WTC11 (cell line): ENCODE measurements at regions not wholly inside any gene's neighbourhood (a gene's known extent, or its start where the extent isn't known, plus 50 kb on each side); places are given as distances from the start of the nearest gene placed in this dataset.

Experiments used
- ATAC-seq: fragments of 200-7000 bp; cut with Tn5 transposase; 2 replicates; pipeline ENCODE4 v1.10.0; 2021; ENCODE audit warnings: mild to moderate bottlenecking, moderate library complexity
- CTCF ChIA-PET: fragments of 300-600 bp; sonication (Branson Sonifier 250); formaldehyde crosslinking; loops from one replicate; lab custom pipeline; 2021; ENCODE audit warnings: antibody characterized with exemption; lab: Charles Lee
- POLR2A ChIA-PET: fragments of 350-600 bp; sonication (Branson Sonifier 250); formaldehyde crosslinking; loops from one replicate; lab custom pipeline; 2021; ENCODE audit warnings: antibody characterized with exemption; lab: Charles Lee
- DNase-seq: peaks from one replicate; pipeline ENCODE4 v3.0.0; 2021; ENCODE audit warnings: low spot score
- H3K27ac Mint-ChIP-seq: 2 replicates; pipeline ENCODE4 v1.8.0; 2021; ENCODE audit warnings: mixed read lengths
- H3K27me3 Mint-ChIP-seq: 2 replicates; pipeline ENCODE4 v1.8.0; 2021; ENCODE audit warnings: low read depth, mild to moderate bottlenecking, moderate library complexity, mixed read lengths
- H3K36me3 Mint-ChIP-seq: 2 replicates; pipeline ENCODE4 v1.8.0; 2021; ENCODE audit warnings: mixed read lengths
- H3K4me1 Mint-ChIP-seq: 2 replicates; pipeline ENCODE4 v1.8.0; 2022; ENCODE audit warnings: mixed read lengths
- H3K4me3 Mint-ChIP-seq: 2 replicates; pipeline ENCODE4 v1.8.0; 2021; ENCODE audit warnings: mild to moderate bottlenecking, moderate library complexity, mixed read lengths
- H3K9me3 Mint-ChIP-seq: 2 replicates; pipeline ENCODE4 v1.8.0; 2021; ENCODE audit warnings: mixed read lengths
- CREB1 ChIP-seq: sonication (generic); formaldehyde crosslinking; IDR thresholded peaks from 2 replicates; pipeline ENCODE4 v1.8.0; 2023; ENCODE audit warnings: mild to moderate bottlenecking, missing genetic modification reagents
- GTF2I ChIP-seq: fragments of 250-450 bp; sonication (Bioruptor Pico); conservative IDR thresholded peaks from 2 replicates; pipeline ENCODE4 v1.4.0; 2021; ENCODE audit warnings: mild to moderate bottlenecking
- HMGA2 ChIP-seq: fragments of 250-450 bp; sonication (Bioruptor Pico); IDR thresholded peaks from 2 replicates; pipeline ENCODE4 v1.4.0; 2021; ENCODE audit warnings: mild to moderate bottlenecking, moderate library complexity
- JUN ChIP-seq: sonication (generic); formaldehyde crosslinking; IDR thresholded peaks from 2 replicates; pipeline ENCODE4 v1.8.0; 2023; ENCODE audit warnings: mild to moderate bottlenecking, missing genetic modification reagents
- NFATC4 ChIP-seq: fragments of 250-450 bp; sonication (Bioruptor Pico); IDR thresholded peaks from 2 replicates; pipeline ENCODE4 v1.9.0; 2021; ENCODE audit warnings: mild to moderate bottlenecking
- NFE2L1 ChIP-seq: sonication (generic); formaldehyde crosslinking; IDR thresholded peaks from 2 replicates; pipeline ENCODE4 v1.8.1; 2023; ENCODE audit warnings: missing genetic modification reagents
- SMAD3 ChIP-seq: sonication (generic); formaldehyde crosslinking; IDR thresholded peaks from 2 replicates; pipeline ENCODE4 v1.8.0; 2022; ENCODE audit warnings: missing genetic modification reagents, mild to moderate bottlenecking, borderline replicate concordance
- TEAD1 ChIP-seq: sonication (generic); formaldehyde crosslinking; IDR thresholded peaks from 2 replicates; pipeline ENCODE4 v1.8.0; 2022; ENCODE audit warnings: mild to moderate bottlenecking, missing genetic modification reagents
- ZNF219 ChIP-seq: sonication (generic); formaldehyde crosslinking; IDR thresholded peaks from 2 replicates; pipeline ENCODE4 v1.8.0; 2023; ENCODE audit warnings: missing genetic modification reagents, mild to moderate bottlenecking, borderline replicate concordance
- ZNF263 ChIP-seq: sonication (generic); formaldehyde crosslinking; IDR thresholded peaks from 2 replicates; pipeline ENCODE4 v1.8.1; 2022; ENCODE audit warnings: low read depth, mild to moderate bottlenecking, moderate library complexity, missing genetic modification reagents
- ZNF317 ChIP-seq: sonication (generic); formaldehyde crosslinking; IDR thresholded peaks from 2 replicates; pipeline ENCODE4 v1.8.1; 2023; ENCODE audit warnings: low read depth, mild to moderate bottlenecking, moderate library complexity, missing genetic modification reagents, borderline replicate concordance
- TF ChIP-seq, protein P1 (sequence below): sonication (generic); formaldehyde crosslinking; IDR thresholded peaks from 2 replicates; pipeline ENCODE4 v1.8.1; 2023; ENCODE audit warnings: mild to moderate bottlenecking, missing genetic modification reagents, moderate library complexity
- TF ChIP-seq, protein P2 (sequence below): fragments of 250-450 bp; sonication (Bioruptor Pico); IDR thresholded peaks from 2 replicates; pipeline ENCODE4 v2.1.2; 2022; ENCODE audit warnings: mild to moderate bottlenecking, moderate library complexity
- TF ChIP-seq, protein P3 (sequence below): sonication (generic); formaldehyde crosslinking; IDR thresholded peaks from 2 replicates; pipeline ENCODE4 v1.8.0; 2022; ENCODE audit warnings: mild to moderate bottlenecking, missing genetic modification reagents
- TF ChIP-seq, protein P4 (sequence below): sonication (generic); formaldehyde crosslinking; IDR thresholded peaks from 2 replicates; pipeline ENCODE4 v1.8.0; 2022; ENCODE audit warnings: missing genetic modification reagents
- TF ChIP-seq, protein P5 (sequence below): sonication (generic); formaldehyde crosslinking; IDR thresholded peaks from 2 replicates; pipeline ENCODE4 v1.8.1; 2023; ENCODE audit warnings: mild to moderate bottlenecking, missing genetic modification reagents
- TF ChIP-seq, protein P6 (sequence below): sonication (generic); formaldehyde crosslinking; IDR thresholded peaks from 2 replicates; pipeline ENCODE4 v1.8.0; 2023; ENCODE audit warnings: mild to moderate bottlenecking, missing genetic modification reagents
- TF ChIP-seq, protein P7 (sequence below): sonication (generic); formaldehyde crosslinking; IDR thresholded peaks from 2 replicates; pipeline ENCODE4 v1.8.1; 2023; ENCODE audit warnings: mild to moderate bottlenecking, missing genetic modification reagents, borderline replicate concordance

DNA sequence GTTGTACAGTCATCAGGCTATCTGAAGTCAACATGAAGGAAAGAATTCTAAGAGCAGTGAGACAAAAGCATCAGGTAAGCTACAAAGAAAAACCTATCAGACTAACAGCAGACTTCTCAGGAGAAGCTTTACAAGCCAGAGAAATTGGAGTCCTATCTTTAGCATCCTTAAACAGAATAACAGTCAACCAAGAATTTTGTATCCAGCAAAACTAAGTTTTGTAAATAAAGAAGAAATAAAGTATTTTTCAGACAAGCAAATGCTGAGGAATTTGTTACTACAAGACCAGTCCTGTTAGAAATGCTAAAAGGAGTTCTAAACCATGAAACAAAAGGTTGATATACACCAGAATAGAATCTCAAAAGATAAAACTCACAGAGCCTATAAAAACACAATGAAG, 501.2 kb downstream of the ZNF608 start:
- H3K36me3 Mint-ChIP-seq: peaks cover 75% of the 10 kb centered on the region
- no peak for ATAC-seq
- ChIA-PET CTCF (no interaction called here), POLR2A (no interaction called here)
- no peak overlapping the region for H3K4me3 Mint-ChIP-seq
- no peak overlapping the region for H3K27ac Mint-ChIP-seq
- peaks cover 4% of the 10 kb centered on the region; the same call in 1 of the 2 replicates for H3K4me1 Mint-ChIP-seq
- DNase-seq: no peak
- H3K9me3 Mint-ChIP-seq: peaks cover 68% of the 10 kb centered on the region
- H3K27me3 Mint-ChIP-seq: no peaks in the 10 kb centered on the region; the same call in 1 of the 2 replicates
- TF ChIP-seq ZNF317: peak; percentile 60; the same call in 1 of the 2 replicates
- TF ChIP-seq, protein P1, sequence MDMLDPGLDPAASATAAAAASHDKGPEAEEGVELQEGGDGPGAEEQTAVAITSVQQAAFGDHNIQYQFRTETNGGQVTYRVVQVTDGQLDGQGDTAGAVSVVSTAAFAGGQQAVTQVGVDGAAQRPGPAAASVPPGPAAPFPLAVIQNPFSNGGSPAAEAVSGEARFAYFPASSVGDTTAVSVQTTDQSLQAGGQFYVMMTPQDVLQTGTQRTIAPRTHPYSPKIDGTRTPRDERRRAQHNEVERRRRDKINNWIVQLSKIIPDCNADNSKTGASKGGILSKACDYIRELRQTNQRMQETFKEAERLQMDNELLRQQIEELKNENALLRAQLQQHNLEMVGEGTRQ (CRISPR knock-in tag): no peak

DNA sequence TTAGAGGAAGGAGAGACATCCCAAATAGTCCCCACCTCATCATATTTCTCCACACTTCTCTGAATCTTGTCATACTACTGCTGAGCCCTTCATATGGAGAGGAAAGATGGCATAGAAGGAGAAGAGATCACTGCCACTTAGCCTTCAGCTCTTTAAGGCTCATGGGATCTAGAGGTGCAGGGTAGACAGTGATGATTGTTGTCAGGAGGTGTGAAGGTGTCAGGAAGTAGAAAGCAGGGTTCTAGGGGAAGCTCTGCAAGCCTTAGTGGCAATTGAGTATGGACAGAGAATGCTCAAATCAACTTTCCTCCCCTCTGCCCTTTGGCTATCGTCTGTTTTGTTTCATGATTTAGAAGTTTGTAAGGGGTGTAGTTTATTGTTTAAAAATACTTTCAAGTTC, 505.7 kb downstream of the ZNF608 start:
- Mint-ChIP-seq H3K9me3 (peaks cover 35% of the 10 kb centered on the region), H3K4me1 (peaks cover 32% of the 10 kb centered on the region), H3K36me3 (peaks cover 42% of the 10 kb centered on the region), H3K27me3 (peaks cover 5% of the 10 kb centered on the region; the same call in 1 of the 2 replicates), H3K27ac (no peak overlapping the region), H3K4me3 (no peak overlapping the region)
- POLR2A ChIA-PET: no interaction called here
- CTCF ChIA-PET: no interaction called here
- ATAC-seq (no peak), DNase-seq (no peak)
- TF ChIP-seq, protein P2, sequence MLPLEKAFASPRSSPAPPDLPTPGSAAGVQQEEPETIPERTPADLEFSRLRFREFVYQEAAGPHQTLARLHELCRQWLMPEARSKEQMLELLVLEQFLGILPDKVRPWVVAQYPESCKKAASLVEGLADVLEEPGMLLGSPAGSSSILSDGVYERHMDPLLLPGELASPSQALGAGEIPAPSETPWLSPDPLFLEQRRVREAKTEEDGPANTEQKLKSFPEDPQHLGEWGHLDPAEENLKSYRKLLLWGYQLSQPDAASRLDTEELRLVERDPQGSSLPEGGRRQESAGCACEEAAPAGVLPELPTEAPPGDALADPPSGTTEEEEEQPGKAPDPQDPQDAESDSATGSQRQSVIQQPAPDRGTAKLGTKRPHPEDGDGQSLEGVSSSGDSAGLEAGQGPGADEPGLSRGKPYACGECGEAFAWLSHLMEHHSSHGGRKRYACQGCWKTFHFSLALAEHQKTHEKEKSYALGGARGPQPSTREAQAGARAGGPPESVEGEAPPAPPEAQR (CRISPR knock-in tag): no peak
- TF ChIP-seq SMAD3 (CRISPR knock-in tag) (no peak), NFE2L1 (CRISPR knock-in tag) (no peak), GTF2I (CRISPR knock-in tag) (no peak), NFATC4 (no peak), TEAD1 (CRISPR knock-in tag) (no peak), ZNF219 (CRISPR knock-in tag) (no peak), CREB1 (CRISPR knock-in tag) (no peak), JUN (no peak), HMGA2 (CRISPR knock-in tag) (no peak), ZNF263 (CRISPR knock-in tag) (no peak)
- TF ChIP-seq, protein P3, sequence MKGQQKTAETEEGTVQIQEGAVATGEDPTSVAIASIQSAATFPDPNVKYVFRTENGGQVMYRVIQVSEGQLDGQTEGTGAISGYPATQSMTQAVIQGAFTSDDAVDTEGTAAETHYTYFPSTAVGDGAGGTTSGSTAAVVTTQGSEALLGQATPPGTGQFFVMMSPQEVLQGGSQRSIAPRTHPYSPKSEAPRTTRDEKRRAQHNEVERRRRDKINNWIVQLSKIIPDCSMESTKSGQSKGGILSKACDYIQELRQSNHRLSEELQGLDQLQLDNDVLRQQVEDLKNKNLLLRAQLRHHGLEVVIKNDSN (CRISPR knock-in tag): no peak
- TF ChIP-seq, protein P4, sequence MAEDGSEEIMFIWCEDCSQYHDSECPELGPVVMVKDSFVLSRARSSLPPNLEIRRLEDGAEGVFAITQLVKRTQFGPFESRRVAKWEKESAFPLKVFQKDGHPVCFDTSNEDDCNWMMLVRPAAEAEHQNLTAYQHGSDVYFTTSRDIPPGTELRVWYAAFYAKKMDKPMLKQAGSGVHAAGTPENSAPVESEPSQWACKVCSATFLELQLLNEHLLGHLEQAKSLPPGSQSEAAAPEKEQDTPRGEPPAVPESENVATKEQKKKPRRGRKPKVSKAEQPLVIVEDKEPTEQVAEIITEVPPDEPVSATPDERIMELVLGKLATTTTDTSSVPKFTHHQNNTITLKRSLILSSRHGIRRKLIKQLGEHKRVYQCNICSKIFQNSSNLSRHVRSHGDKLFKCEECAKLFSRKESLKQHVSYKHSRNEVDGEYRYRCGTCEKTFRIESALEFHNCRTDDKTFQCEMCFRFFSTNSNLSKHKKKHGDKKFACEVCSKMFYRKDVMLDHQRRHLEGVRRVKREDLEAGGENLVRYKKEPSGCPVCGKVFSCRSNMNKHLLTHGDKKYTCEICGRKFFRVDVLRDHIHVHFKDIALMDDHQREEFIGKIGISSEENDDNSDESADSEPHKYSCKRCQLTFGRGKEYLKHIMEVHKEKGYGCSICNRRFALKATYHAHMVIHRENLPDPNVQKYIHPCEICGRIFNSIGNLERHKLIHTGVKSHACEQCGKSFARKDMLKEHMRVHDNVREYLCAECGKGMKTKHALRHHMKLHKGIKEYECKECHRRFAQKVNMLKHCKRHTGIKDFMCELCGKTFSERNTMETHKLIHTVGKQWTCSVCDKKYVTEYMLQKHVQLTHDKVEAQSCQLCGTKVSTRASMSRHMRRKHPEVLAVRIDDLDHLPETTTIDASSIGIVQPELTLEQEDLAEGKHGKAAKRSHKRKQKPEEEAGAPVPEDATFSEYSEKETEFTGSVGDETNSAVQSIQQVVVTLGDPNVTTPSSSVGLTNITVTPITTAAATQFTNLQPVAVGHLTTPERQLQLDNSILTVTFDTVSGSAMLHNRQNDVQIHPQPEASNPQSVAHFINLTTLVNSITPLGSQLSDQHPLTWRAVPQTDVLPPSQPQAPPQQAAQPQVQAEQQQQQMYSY (CRISPR knock-in tag): no peak
- TF ChIP-seq, protein P5, sequence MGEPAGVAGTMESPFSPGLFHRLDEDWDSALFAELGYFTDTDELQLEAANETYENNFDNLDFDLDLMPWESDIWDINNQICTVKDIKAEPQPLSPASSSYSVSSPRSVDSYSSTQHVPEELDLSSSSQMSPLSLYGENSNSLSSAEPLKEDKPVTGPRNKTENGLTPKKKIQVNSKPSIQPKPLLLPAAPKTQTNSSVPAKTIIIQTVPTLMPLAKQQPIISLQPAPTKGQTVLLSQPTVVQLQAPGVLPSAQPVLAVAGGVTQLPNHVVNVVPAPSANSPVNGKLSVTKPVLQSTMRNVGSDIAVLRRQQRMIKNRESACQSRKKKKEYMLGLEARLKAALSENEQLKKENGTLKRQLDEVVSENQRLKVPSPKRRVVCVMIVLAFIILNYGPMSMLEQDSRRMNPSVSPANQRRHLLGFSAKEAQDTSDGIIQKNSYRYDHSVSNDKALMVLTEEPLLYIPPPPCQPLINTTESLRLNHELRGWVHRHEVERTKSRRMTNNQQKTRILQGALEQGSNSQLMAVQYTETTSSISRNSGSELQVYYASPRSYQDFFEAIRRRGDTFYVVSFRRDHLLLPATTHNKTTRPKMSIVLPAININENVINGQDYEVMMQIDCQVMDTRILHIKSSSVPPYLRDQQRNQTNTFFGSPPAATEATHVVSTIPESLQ (CRISPR knock-in tag): no peak
- TF ChIP-seq, protein P6, sequence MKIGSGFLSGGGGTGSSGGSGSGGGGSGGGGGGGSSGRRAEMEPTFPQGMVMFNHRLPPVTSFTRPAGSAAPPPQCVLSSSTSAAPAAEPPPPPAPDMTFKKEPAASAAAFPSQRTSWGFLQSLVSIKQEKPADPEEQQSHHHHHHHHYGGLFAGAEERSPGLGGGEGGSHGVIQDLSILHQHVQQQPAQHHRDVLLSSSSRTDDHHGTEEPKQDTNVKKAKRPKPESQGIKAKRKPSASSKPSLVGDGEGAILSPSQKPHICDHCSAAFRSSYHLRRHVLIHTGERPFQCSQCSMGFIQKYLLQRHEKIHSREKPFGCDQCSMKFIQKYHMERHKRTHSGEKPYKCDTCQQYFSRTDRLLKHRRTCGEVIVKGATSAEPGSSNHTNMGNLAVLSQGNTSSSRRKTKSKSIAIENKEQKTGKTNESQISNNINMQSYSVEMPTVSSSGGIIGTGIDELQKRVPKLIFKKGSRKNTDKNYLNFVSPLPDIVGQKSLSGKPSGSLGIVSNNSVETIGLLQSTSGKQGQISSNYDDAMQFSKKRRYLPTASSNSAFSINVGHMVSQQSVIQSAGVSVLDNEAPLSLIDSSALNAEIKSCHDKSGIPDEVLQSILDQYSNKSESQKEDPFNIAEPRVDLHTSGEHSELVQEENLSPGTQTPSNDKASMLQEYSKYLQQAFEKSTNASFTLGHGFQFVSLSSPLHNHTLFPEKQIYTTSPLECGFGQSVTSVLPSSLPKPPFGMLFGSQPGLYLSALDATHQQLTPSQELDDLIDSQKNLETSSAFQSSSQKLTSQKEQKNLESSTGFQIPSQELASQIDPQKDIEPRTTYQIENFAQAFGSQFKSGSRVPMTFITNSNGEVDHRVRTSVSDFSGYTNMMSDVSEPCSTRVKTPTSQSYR (CRISPR knock-in tag): no peak
- TF ChIP-seq, protein P7, sequence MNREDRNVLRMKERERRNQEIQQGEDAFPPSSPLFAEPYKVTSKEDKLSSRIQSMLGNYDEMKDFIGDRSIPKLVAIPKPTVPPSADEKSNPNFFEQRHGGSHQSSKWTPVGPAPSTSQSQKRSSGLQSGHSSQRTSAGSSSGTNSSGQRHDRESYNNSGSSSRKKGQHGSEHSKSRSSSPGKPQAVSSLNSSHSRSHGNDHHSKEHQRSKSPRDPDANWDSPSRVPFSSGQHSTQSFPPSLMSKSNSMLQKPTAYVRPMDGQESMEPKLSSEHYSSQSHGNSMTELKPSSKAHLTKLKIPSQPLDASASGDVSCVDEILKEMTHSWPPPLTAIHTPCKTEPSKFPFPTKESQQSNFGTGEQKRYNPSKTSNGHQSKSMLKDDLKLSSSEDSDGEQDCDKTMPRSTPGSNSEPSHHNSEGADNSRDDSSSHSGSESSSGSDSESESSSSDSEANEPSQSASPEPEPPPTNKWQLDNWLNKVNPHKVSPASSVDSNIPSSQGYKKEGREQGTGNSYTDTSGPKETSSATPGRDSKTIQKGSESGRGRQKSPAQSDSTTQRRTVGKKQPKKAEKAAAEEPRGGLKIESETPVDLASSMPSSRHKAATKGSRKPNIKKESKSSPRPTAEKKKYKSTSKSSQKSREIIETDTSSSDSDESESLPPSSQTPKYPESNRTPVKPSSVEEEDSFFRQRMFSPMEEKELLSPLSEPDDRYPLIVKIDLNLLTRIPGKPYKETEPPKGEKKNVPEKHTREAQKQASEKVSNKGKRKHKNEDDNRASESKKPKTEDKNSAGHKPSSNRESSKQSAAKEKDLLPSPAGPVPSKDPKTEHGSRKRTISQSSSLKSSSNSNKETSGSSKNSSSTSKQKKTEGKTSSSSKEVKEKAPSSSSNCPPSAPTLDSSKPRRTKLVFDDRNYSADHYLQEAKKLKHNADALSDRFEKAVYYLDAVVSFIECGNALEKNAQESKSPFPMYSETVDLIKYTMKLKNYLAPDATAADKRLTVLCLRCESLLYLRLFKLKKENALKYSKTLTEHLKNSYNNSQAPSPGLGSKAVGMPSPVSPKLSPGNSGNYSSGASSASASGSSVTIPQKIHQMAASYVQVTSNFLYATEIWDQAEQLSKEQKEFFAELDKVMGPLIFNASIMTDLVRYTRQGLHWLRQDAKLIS: no peak
